CD14-positive monocyte (primary cell): ENCODE measurements at regions not wholly inside any gene's neighbourhood (a gene's known extent, or its start where the extent isn't known, plus 50 kb on each side); places are given as distances from the start of the nearest gene placed in this dataset.

Experiments used
- DNase-seq, 3 donors: peaks; one replicate each; pipeline ENCODE4 v3.0.0-alpha.2; 2011 to 2022
- H2AFZ ChIP-seq: 2 replicates; pipeline ENCODE4 v1.6.0; 2012; ENCODE audit warnings: mild to moderate bottlenecking, low read depth, low read length, inconsistent platforms; ENCODE audit not compliant: insufficient read depth, poor library complexity, severe bottlenecking
- H3K27ac ChIP-seq, 2 donors: 1 replicate in 1 of 2; 2 replicates in 1 of 2; pipeline ENCODE4 v1.5.1; 2012 to 2013; ENCODE audit warnings: low read length in 2 of 2, control low read depth in 1 of 2, inconsistent platforms in 1 of 2, low read depth in 1 of 2, mild to moderate bottlenecking in 1 of 2
- H3K27me3 ChIP-seq, 2 donors: one replicate each; pipeline versions ENCODE4 v1.6.0 to v1.6.1; 2011 to 2013; ENCODE audit warnings: low read length in 2 of 2; ENCODE audit not compliant: control insufficient read depth in 2 of 2, insufficient read depth in 2 of 2
- H3K36me3 ChIP-seq, 2 donors: replicated peaks in 1 of 2; 1 replicate in 1 of 2; 2 replicates in 1 of 2; pipeline versions ENCODE4 v1.5.1 to v1.6.1; 2012 to 2013; ENCODE audit warnings: low read length in 2 of 2, control low read depth in 1 of 2, inconsistent platforms in 1 of 2, mild to moderate bottlenecking in 1 of 2; ENCODE audit not compliant: insufficient read depth in 2 of 2, control insufficient read depth in 1 of 2
- H3K4me1 ChIP-seq, 2 donors: 1 replicate in 1 of 2; 2 replicates in 1 of 2; pipeline versions ENCODE4 v1.5.1 to v1.6.1; 2012 to 2013; ENCODE audit warnings: low read length in 2 of 2, control low read depth in 1 of 2, inconsistent platforms in 1 of 2, mild to moderate bottlenecking in 1 of 2, moderate library complexity in 1 of 2; ENCODE audit not compliant: insufficient read depth in 2 of 2, control insufficient read depth in 1 of 2
- H3K4me2 ChIP-seq: replicated peaks from 2 replicates; pipeline ENCODE3; 2012; ENCODE audit warnings: low read length, moderate library complexity, mild to moderate bottlenecking; ENCODE audit not compliant: poor library complexity, severe bottlenecking; ENCODE audit errors: extremely low read depth
- H3K4me3 ChIP-seq, 3 experiments: fragments of 200-600 bp in 1 of 3; sonication (generic) in 1 of 3; replicated peaks in 1 of 3; 1 replicate in 2 of 3; 2 replicates in 1 of 3; pipeline ENCODE4 v1.5.1; 2011 to 2013; ENCODE audit warnings: low read length in 3 of 3, mild to moderate bottlenecking in 3 of 3, control low read depth in 2 of 3, low read depth in 2 of 3, inconsistent platforms in 1 of 3, moderate library complexity in 1 of 3
- H3K79me2 ChIP-seq: 2 replicates; pipeline ENCODE4 v1.6.0; 2012; ENCODE audit warnings: mild to moderate bottlenecking, control low read depth, inconsistent platforms, low read length, moderate library complexity; ENCODE audit not compliant: insufficient read depth
- H3K9ac ChIP-seq: 2 replicates; pipeline ENCODE4 v1.6.0; 2017; ENCODE audit warnings: low read length, mild to moderate bottlenecking; ENCODE audit not compliant: insufficient read depth, poor library complexity, severe bottlenecking
- H3K9me3 ChIP-seq, 2 donors: replicated peaks in 1 of 2; 1 replicate in 1 of 2; 2 replicates in 1 of 2; pipeline versions ENCODE4 v1.5.1 to v1.6.1; 2012 to 2013; ENCODE audit warnings: low read length in 2 of 2, control low read depth in 1 of 2; ENCODE audit not compliant: control insufficient read depth in 1 of 2, insufficient read depth in 1 of 2
- H4K20me1 ChIP-seq: 2 replicates; pipeline ENCODE4 v1.6.0; 2012; ENCODE audit warnings: mild to moderate bottlenecking, low read length, control low read depth, moderate library complexity; ENCODE audit not compliant: insufficient read depth
- H3K27ac Mint-ChIP-seq, 7 donors: one replicate each; pipeline ENCODE4 v1.8.0; 2020; ENCODE audit warnings: mild to moderate bottlenecking in 7 of 7, mixed read lengths in 7 of 7, moderate library complexity in 6 of 7, inconsistent platforms in 2 of 7
- H3K27me3 Mint-ChIP-seq, 3 donors: one replicate each; pipeline ENCODE4 v1.8.0; 2021 to 2022; ENCODE audit warnings: low read depth in 3 of 3, mild to moderate bottlenecking in 3 of 3, mixed read lengths in 3 of 3, moderate library complexity in 3 of 3, inconsistent platforms in 1 of 3
- H3K36me3 Mint-ChIP-seq, 2 donors: one replicate each; pipeline ENCODE4 v1.8.0; 2020; ENCODE audit warnings: mixed read lengths in 2 of 2, inconsistent platforms in 1 of 2, mild to moderate bottlenecking in 1 of 2
- H3K4me1 Mint-ChIP-seq: one replicate; pipeline ENCODE4 v1.8.0; 2020; ENCODE audit warnings: mild to moderate bottlenecking, mixed read lengths
- H3K4me3 Mint-ChIP-seq, 2 donors: one replicate each; pipeline ENCODE4 v1.8.0; 2020; ENCODE audit warnings: mild to moderate bottlenecking in 2 of 2, mixed read lengths in 2 of 2, moderate library complexity in 1 of 2
- H3K9me3 Mint-ChIP-seq, 7 donors: one replicate each; pipeline ENCODE4 v1.8.0; 2020 to 2022; ENCODE audit warnings: mixed read lengths in 7 of 7, mild to moderate bottlenecking in 6 of 7, moderate library complexity in 6 of 7, inconsistent platforms in 2 of 7
- CTCF ChIP-seq: fragments of 200-600 bp; IDR thresholded peaks from one replicate; pipeline ENCODE4 v1.8.0; 2022; ENCODE audit warnings: antibody characterized with exemption, mild to moderate bottlenecking
- WGBS: methylation state at CpG from one replicate; pipeline ENCODE4 v1.1.5; 2013; ENCODE audit warnings: missing lambda C conversion rate; ENCODE audit not compliant: insufficient coverage; 5-methylcytosine and 5-hydroxymethylcytosine counted together
- intact Hi-C, 2 donors: fragments of 100-400 bp; cut with micrococcal nuclease; formaldehyde crosslinking; loops; one replicate each; pipeline versions ENCODE4 v1.15.0 to v1.15.1; 2023

- Histone ChIP-seq H3K4me1 (no peaks in the 10 kb centered on the region), H3K36me3 (no peaks in the 10 kb centered on the region), H3K9me3 (no peaks in the 10 kb centered on the region), H3K4me2 (no peak overlapping the region), H3K4me3 (no peak overlapping the region), H3K27ac (no peak overlapping the region), H3K9ac (no peak overlapping the region), H3K27me3 (no peaks in the 10 kb centered on the region), H3K79me2 (no peaks in the 10 kb centered on the region), H4K20me1 (no peaks in the 10 kb centered on the region), H2AFZ (no peak overlapping the region)
- H3K9me3 Mint-ChIP-seq = peaks cover 0 to 4% (median 0%) of the 10 kb centered on the region in 7 donors
- no CpG with 5 or more reads among the region's 2 CpGs for whole genome bisulfite sequencing
- H3K27ac Mint-ChIP-seq = no peak overlapping the region
- no peak for TF ChIP-seq CTCF
- no peaks in the 10 kb centered on the region for H3K36me3 Mint-ChIP-seq
- peaks cover 0 to 4% (median 1%) of the 10 kb centered on the region in 3 donors for H3K27me3 Mint-ChIP-seq
- intact Hi-C loops = no loop called here
- H3K4me1 Mint-ChIP-seq = peaks cover 7% of the 10 kb centered on the region
- H3K4me3 Mint-ChIP-seq = no peak overlapping the region
- no peak for DNase-seq
Observed at GRCh38 chr12:25652371-25652770, 99.3 kb upstream of the LMNTD1 start.

- no peaks in the 10 kb centered on the region for H3K27me3 ChIP-seq
- DNase-seq = peak in 1 of 3 donors; percentile 5
- no peak overlapping the region for H3K4me2 ChIP-seq
- H2AFZ ChIP-seq = no peak overlapping the region
- H3K27me3 Mint-ChIP-seq = peaks cover 0 to 4% (median 1%) of the 10 kb centered on the region in 3 donors
- H3K36me3 Mint-ChIP-seq = no peaks in the 10 kb centered on the region
- H3K9me3 Mint-ChIP-seq = peaks cover 0 to 4% (median 0%) of the 10 kb centered on the region in 7 donors
- H3K4me3 ChIP-seq = no peak overlapping the region
- H4K20me1 ChIP-seq = no peaks in the 10 kb centered on the region
- H3K4me3 Mint-ChIP-seq = no peak overlapping the region
- no peak overlapping the region for H3K9ac ChIP-seq
- no peaks in the 10 kb centered on the region for H3K4me1 ChIP-seq
- intact Hi-C loops = no loop called here
- 16% methylated on average over 7 of the region's 8 CpGs for WGBS
- H3K79me2 ChIP-seq = no peaks in the 10 kb centered on the region
- H3K4me1 Mint-ChIP-seq = peaks cover 7% of the 10 kb centered on the region
- H3K27ac ChIP-seq = no peak overlapping the region
- no peak overlapping the region for H3K27ac Mint-ChIP-seq
- no peak for TF ChIP-seq CTCF
- no peaks in the 10 kb centered on the region for H3K9me3 ChIP-seq
- no peaks in the 10 kb centered on the region for H3K36me3 ChIP-seq
Observed at GRCh38 chr12:25653487-25654175, 100.5 kb upstream of the LMNTD1 start.
